Astrocyte of the spinal cord (primary cell): ENCODE measurements at regions not wholly inside any gene's neighbourhood (a gene's known extent, or its start where the extent isn't known, plus 50 kb on each side); places are given as distances from the start of the nearest gene placed in this dataset.

ENCODE experiments used
- DNase-seq: peaks from one replicate; pipeline ENCODE4 v3.0.0; 2011; ENCODE audit warnings: low read depth, low spot score
- H3K4me3 ChIP-seq: 2 replicates; pipeline ENCODE4 v1.5.1; 2011; ENCODE audit warnings: low read depth, mild to moderate bottlenecking, low read length, moderate library complexity
- CTCF ChIP-seq: IDR thresholded peaks from 2 replicates; pipeline ENCODE4 v1.5.1; 2012; ENCODE audit warnings: low read depth, mild to moderate bottlenecking, low read length, inconsistent platforms
- in situ Hi-C: cut with HindIII; loops from 2 replicates; pipeline ENCODE4 v1.10.0; 2017; ENCODE audit warnings: low sequenced_read_pairs

DNA sequence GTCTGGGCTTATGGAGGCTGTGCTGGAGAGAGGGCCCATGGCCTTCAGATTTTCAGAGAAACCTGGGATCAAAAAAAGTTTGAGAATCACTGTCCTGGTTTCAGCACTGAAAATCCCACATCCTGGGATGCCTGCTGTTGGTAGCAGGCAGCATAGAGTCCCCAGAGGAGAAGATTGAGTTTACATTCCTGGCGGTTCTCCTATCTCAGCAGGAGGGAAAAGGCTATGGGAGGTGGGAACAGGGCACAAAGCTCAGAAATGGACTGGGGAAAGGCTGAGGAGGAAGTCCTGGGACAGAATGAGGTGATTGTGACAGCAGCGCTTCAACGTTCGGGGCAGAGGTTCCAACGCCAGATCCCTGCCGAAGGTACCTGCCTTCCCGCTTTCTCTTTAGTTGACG, 103.4 kb downstream of the ETS2 start:
- no peak for TF ChIP-seq CTCF
- H3K4me3 ChIP-seq = no peak overlapping the region
- DNase-seq = no peak
- in situ Hi-C loops = no loop called here

DNA sequence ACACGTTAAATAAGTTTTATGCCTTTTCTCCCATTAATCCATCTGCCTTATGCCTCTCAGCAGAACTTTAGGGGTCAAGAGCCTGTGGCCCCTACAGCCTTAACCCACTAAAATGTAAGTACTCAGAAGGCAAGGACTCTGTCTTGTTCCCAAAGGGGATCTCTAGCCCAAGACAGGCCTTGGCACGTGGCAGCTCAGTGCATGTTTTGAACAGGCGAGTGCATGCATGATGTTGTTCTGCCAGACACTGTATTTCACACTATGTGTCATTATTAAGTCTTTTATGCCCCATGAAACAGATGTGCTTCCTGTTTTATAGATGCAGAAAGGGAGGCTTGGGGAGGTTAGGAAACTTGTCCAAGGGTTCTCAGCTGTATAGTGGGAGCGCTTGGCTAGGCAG, 102.8 kb downstream of the ETS2 start:
- H3K4me3 ChIP-seq = no peak overlapping the region
- TF ChIP-seq CTCF = no peak
- DNase-seq = no peak
- in situ Hi-C loops = no loop called here

GRCh38 chr21:38905752-38906151, 100.0 kb downstream of the ETS2 start:
- H3K4me3 ChIP-seq = no peak overlapping the region
- no peak for TF ChIP-seq CTCF
- DNase-seq = no peak
- in situ Hi-C loops = no loop called here

- in situ Hi-C loops = no loop called here
- no peak for DNase-seq
- TF ChIP-seq CTCF = no peak
- no peak overlapping the region for H3K4me3 ChIP-seq
Observed at GRCh38 chr21:38905328-38905727, 99.6 kb downstream of the ETS2 start.

DNA sequence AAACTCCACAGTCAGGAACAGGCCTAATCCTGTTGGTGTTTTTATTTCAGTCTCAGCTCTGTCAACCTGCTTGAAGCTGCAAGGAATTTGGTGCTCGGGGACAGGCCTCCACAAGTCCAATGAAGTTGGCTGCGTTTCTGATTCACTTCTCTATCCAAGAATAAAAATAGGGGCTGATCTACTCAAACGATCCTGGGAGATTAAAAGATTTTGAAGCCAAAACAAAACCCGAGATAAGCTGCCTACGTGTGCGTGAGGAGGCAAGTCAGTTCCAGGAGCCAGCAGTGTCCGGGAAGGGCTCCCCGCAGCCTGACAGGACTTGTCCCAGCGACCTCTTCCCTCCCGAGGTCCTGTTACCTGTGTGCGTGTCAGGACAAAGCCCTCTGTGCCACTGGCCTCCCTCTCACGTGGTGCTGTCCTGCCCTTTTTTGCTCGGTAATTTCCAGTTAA, 98.0 kb downstream of the ETS2 start:
- DNase-seq = no peak
- in situ Hi-C loops = no loop called here
- no peak for TF ChIP-seq CTCF
- H3K4me3 ChIP-seq = no peak overlapping the region

GRCh38 chr21:38902608-38903445, 97.1 kb downstream of the ETS2 start:
- H3K4me3 ChIP-seq = no peak overlapping the region
- no peak for DNase-seq

More at GRCh38 chr21:38902608-38903445, 97.1 kb downstream of the ETS2 start:
- in situ Hi-C loops = no loop called here
- TF ChIP-seq CTCF = no peak
